NB4 (cell line): ENCODE measurements at regions not wholly inside any gene's neighbourhood (a gene's known extent, or its start where the extent isn't known, plus 50 kb on each side); places are given as distances from the start of the nearest gene placed in this dataset.

Source experiments
- CTCF ChIP-seq: IDR thresholded peaks from one replicate; pipeline ENCODE4 v1.5.1; 2012; ENCODE audit warnings: low read depth, low read length
- MAX ChIP-seq: IDR thresholded peaks from 2 replicates; pipeline ENCODE4 v1.6.1; 2011; ENCODE audit warnings: low read depth, low read length
- MYC ChIP-seq: IDR thresholded peaks from 2 replicates; pipeline ENCODE4 v1.6.1; 2011; ENCODE audit warnings: low read depth, low read length
- POLR2A ChIP-seq: IDR thresholded peaks from 2 replicates; pipeline ENCODE4 v1.6.1; 2011; ENCODE audit warnings: mild to moderate bottlenecking; ENCODE audit not compliant: insufficient read length; ENCODE audit errors: extremely low read depth

- no peak for TF ChIP-seq CTCF
- TF ChIP-seq POLR2A, result no peak
- TF ChIP-seq MYC, result no peak
- TF ChIP-seq MAX, result no peak
Observed at GRCh38 chr5:133842846-133843611, 125.4 kb downstream of the C5orf15 start.
